Common myeloid progenitor, CD34-positive (primary cell): ENCODE measurements at regions not wholly inside any gene's neighbourhood (a gene's known extent, or its start where the extent isn't known, plus 50 kb on each side); places are given as distances from the start of the nearest gene placed in this dataset.

Experiments
- CTCF ChIA-PET: fragments of 350-600 bp; sonication (Branson Sonifier 250); formaldehyde crosslinking; loops from one replicate; lab custom pipeline; 2021; ENCODE audit warnings: antibody characterized with exemption; lab: Charles Lee
- POLR2A ChIA-PET: fragments of 350-600 bp; sonication (Branson Sonifier 250); formaldehyde crosslinking; loops from one replicate; lab custom pipeline; 2021; ENCODE audit warnings: antibody characterized with exemption; lab: Charles Lee
- DNase-seq, 3 donors: peaks; one replicate each; pipeline versions ENCODE4 v3.0.0 to v3.0.0-alpha.2; 2013
- H3K27ac ChIP-seq, 2 experiments: 1 replicate in 1 of 2; 2 replicates in 1 of 2; pipeline ENCODE4 v1.7.0; 2013; ENCODE audit warnings: inconsistent platforms in 2 of 2, low read length in 2 of 2, mild to moderate bottlenecking in 2 of 2, low read depth in 1 of 2, moderate library complexity in 1 of 2; ENCODE audit not compliant: severe bottlenecking in 2 of 2, insufficient read depth in 1 of 2, poor library complexity in 1 of 2
- H3K27me3 ChIP-seq, 5 experiments: replicated peaks in 2 of 5; 1 replicate in 3 of 5; 2 replicates in 2 of 5; pipeline versions ENCODE4 v1.6.1 to v1.7.0; 2013; ENCODE audit warnings: low read length in 4 of 5, mild to moderate bottlenecking in 2 of 5, moderate library complexity in 2 of 5, inconsistent platforms in 1 of 5; ENCODE audit not compliant: insufficient read depth in 5 of 5, control insufficient read depth in 4 of 5
- H3K36me3 ChIP-seq, 4 experiments: 1 replicate in 2 of 4; 2 replicates in 2 of 4; pipeline versions ENCODE4 v1.6.1 to v1.7.0; 2013; ENCODE audit warnings: low read length in 3 of 4, control low read depth in 1 of 4, mild to moderate bottlenecking in 1 of 4; ENCODE audit not compliant: control insufficient read depth in 4 of 4, insufficient read depth in 4 of 4
- H3K4me1 ChIP-seq, 4 experiments: 1 replicate in 3 of 4; 2 replicates in 1 of 4; pipeline versions ENCODE4 v1.6.1 to v1.7.1; 2013; ENCODE audit warnings: low read length in 3 of 4, mild to moderate bottlenecking in 3 of 4, control low read depth in 1 of 4, inconsistent platforms in 1 of 4, moderate library complexity in 1 of 4; ENCODE audit not compliant: control insufficient read depth in 4 of 4, insufficient read depth in 4 of 4; ENCODE audit errors: control extremely low read depth in 1 of 4
- H3K4me3 ChIP-seq, 7 experiments: 1 replicate in 4 of 7; 2 replicates in 3 of 7; pipeline versions ENCODE4 v1.5.1 to v1.7.0; 2013; ENCODE audit warnings: mild to moderate bottlenecking in 7 of 7, low read length in 6 of 7, moderate library complexity in 6 of 7, inconsistent platforms in 2 of 7, low read depth in 2 of 7, control low read depth in 1 of 7; ENCODE audit not compliant: insufficient read depth in 4 of 7, control insufficient read depth in 1 of 7; ENCODE audit errors: extremely low read depth in 1 of 7
- H3K9me3 ChIP-seq, 5 experiments: 1 replicate in 4 of 5; 2 replicates in 1 of 5; pipeline versions ENCODE4 v1.6.1 to v1.7.1; 2013; ENCODE audit warnings: low read length in 4 of 5, mild to moderate bottlenecking in 2 of 5, inconsistent platforms in 1 of 5, low read depth in 1 of 5, moderate library complexity in 1 of 5; ENCODE audit not compliant: control insufficient read depth in 4 of 5, insufficient read depth in 2 of 5; ENCODE audit errors: control extremely low read depth in 1 of 5
- WGBS: methylation state at CpG from one replicate; pipeline ENCODE4 v1.1.5; 2013; ENCODE audit not compliant: insufficient coverage; 5-methylcytosine and 5-hydroxymethylcytosine counted together

DNA sequence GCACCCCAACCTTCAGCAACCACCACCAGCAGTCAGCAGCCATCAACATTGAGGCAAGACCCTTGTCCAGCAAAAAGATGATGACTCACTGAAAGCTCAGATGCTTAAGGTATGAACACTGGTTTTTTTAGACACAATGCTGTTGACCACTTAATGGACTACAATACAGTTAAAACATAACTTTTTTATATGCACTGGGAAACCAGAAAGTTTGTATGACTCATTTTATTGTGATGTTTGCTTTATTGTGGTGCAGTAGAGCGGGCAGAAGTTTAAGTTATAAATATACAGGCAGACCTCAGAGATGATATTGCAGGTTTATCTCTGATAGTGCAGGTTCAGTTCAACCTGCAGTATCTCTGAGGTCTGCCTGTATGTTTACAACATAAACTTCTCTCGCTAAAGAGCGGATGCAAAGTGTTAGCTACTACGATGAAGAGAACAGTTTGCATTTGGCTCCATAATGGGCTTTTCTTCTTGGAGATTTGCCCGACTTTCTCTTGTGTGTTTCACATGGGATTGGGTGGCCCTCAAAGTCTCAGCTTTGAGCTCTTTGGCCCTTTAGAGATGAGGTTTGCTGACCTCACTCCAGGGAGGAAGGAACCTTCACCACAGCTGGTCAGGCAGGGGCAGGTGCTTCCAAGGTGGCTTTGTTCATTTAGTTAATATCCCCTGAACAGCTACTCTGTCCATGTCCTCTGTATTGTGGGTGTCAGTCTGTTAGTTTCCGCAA lies 84.4 kb upstream of the SHH start:
- POLR2A ChIA-PET: no interaction called here
- Histone ChIP-seq H3K4me3 (no peak overlapping the region), H3K4me1 (no peaks in the 10 kb centered on the region), H3K9me3 (peaks cover 0 to 17% (median 8%) of the 10 kb centered on the region in 5 experiments), H3K27ac (no peak overlapping the region), H3K27me3 (no peaks in the 10 kb centered on the region), H3K36me3 (no peaks in the 10 kb centered on the region)
- CTCF ChIA-PET: no interaction called here
- no peak for DNase-seq
- 98% methylated on average over 6 of the region's 6 CpGs for WGBS

DNA sequence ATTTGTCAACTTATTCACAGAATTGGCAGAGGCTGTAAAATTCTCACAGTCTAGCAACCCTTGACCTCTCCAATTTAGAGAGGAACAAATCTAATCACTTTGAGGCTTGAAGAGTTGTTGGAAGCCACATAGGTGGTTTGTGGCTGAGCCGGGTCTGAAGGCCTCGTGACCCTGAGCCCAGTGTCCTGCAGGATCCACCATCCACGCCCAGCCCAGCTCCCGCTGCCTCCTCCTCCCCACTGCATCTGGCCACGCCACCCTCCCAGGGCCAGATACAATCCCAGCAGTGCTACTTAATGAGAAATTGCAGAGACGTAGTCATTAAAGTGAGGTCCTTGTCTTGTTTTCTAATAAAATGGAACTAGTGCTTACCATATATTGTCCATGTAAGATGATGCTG lies 81.4 kb upstream of the SHH start:
- DNase-seq: no peak
- Histone ChIP-seq H3K36me3 (no peaks in the 10 kb centered on the region), H3K27me3 (no peaks in the 10 kb centered on the region), H3K9me3 (peaks cover 0 to 8% (median 0%) of the 10 kb centered on the region in 5 experiments), H3K4me1 (no peaks in the 10 kb centered on the region), H3K27ac (no peak overlapping the region), H3K4me3 (no peak overlapping the region)
- CTCF ChIA-PET: no interaction called here
- WGBS: 93% methylated on average over 3 of the region's 6 CpGs
- POLR2A ChIA-PET: no interaction called here

DNA sequence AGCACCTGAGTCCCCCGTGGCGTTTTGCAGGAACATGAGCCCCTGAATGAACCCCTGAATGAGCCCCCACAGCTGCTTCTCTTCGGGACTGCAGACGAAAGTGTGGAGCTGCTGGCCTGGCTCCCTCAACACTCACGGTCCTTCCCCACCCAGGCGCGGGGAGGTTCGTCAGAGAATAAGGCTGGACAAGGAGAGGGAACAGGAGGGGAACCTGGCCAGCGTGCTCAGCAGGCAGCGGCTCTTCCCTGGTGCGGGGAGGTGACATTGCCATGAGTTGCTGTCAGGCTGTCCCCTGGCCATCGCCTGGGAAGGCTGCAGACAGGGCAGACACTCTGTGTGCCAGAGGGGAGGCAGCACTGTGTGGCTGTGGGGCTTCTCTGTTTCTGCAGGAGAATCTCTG lies 80.9 kb upstream of the SHH start:
- 91% methylated on average over 10 of the region's 12 CpGs for WGBS
- no peak for DNase-seq
- no peak overlapping the region for H3K4me3 ChIP-seq

DNA sequence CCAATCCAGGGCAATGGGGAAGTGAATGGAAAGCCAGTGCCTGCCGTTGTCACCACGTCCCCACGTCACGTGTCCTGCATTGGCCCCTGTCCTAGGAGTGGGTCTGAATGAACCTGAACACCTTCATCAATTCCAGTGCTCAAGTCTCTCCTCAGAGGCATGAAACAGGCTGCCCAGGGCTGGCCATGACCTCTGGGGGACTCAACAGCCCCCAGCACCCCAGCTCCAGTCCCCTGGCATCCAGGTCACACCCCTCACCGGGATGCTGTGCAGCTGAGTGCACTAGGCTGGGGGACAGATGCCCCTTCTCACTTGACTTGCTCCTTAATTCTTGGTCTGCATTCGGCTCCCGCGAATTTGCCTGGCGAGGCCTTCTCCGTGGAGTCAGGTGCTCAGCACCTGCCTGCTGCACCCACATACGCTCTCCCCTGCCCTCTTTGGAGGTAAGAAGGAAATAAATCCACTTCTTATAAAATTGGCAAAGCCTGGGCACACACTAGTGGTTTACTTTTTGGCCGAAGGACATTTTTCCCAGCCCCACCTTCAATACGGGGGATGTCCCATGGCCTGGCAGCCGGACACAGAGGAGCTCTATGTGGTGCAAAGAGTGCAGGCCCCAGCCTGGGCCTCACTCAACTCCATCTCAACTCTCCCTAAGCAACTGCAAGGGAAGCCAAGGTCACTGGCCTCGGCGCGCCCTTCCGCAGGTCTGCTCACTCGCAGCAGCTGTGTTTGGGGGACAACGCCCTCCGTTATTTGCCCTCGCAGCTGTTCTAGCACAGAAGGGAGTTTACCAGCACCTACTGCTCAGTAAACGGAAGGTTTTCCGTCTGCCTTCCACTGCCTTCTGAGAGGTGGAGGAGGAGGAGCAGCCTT lies 77.6 kb upstream of the SHH start:
- POLR2A ChIA-PET: no interaction called here

More for the DNA sequence above, 80.9 kb upstream of the SHH start:
- H3K4me1 ChIP-seq: no peaks in the 10 kb centered on the region
- ChIA-PET POLR2A (no interaction called here), CTCF (no interaction called here)
- H3K27ac ChIP-seq: no peak overlapping the region
- no peaks in the 10 kb centered on the region for H3K27me3 ChIP-seq
- no peaks in the 10 kb centered on the region for H3K36me3 ChIP-seq
- H3K9me3 ChIP-seq: peaks cover 0 to 8% (median 0%) of the 10 kb centered on the region in 5 experiments

DNA sequence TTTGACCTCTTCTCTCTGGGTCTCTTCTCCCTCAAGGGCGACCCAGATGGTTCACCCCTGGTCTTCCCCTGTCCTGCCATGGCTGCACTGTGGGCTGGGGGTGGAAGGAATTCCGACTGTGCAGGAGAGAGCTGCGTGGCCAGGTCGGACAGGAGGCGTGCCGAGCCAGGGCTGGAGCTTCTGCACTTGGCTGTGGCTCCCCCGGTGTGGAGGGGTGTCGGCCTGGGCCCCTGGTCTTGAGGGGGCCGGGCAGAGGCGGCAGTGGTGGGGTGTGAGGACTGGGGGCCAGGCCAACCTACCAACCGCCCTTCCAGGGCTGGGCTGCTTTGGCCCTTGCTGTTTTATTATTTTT lies 74.9 kb upstream of the SHH start:
- ChIA-PET POLR2A (no interaction called here), CTCF (no interaction called here)
- 99% methylated on average over 7 of the region's 11 CpGs for WGBS
- H3K36me3 ChIP-seq: no peaks in the 10 kb centered on the region
- H3K4me1 ChIP-seq: no peaks in the 10 kb centered on the region
- no peak overlapping the region for H3K27ac ChIP-seq
- peaks cover 0 to 5% (median 0%) of the 10 kb centered on the region in 5 experiments for H3K27me3 ChIP-seq
- H3K9me3 ChIP-seq: peaks cover 0 to 8% (median 0%) of the 10 kb centered on the region in 5 experiments
- no peak for DNase-seq
- no peak overlapping the region for H3K4me3 ChIP-seq

More for the DNA sequence above, 77.6 kb upstream of the SHH start:
- Histone ChIP-seq H3K36me3 (no peaks in the 10 kb centered on the region), H3K9me3 (peaks cover 0 to 8% (median 0%) of the 10 kb centered on the region in 5 experiments), H3K4me1 (no peaks in the 10 kb centered on the region), H3K27me3 (peaks cover 0 to 4% (median 0%) of the 10 kb centered on the region in 5 experiments), H3K27ac (no peak overlapping the region), H3K4me3 (no peak overlapping the region)
- no peak for DNase-seq
- CTCF ChIA-PET: no interaction called here
- WGBS: 96% methylated on average over 16 of the region's 24 CpGs

DNA sequence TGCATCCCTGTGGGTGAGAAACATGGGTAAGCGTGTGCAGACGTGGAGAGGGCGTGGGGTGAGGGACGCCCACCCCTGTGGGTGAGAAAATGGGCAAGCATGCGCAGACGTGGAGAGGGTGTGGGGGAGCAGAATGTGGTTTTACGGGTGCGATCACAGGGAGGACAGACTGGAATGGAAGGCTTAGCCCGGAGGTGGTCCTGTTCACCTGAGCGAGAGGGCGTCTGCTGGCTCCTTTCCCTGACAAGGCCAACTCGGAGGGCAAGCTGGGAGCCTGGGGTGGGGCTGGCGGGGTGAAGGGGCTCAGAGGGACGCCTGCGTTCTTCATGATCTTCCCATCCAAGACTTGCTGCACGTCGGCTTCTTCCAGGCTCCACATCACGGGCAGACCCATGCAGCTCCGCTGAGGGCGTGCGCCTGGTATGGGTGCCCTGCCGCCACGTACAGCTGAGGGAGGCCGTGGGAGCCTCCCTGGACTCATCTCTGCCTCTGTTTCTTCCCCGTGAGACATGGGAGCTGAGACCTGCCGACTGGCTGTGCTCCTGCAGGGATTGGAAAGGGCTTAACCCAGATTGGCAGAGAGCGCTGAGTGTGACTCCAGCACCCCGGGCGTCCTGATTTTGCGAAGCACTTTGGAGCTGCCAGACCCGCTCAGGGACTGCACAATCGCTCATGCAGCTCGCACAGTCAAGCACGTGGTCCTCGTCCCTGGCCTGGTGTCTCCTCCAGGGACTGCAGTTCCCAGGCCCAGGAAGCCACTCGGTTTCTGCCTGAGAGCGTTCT lies 74.3 kb upstream of the SHH start:
- ChIA-PET POLR2A (no interaction called here), CTCF (no interaction called here)
- H3K4me3 ChIP-seq: no peak overlapping the region
- no peak for DNase-seq
- H3K27me3 ChIP-seq: peaks cover 0 to 5% (median 0%) of the 10 kb centered on the region in 5 experiments
- 94% methylated on average over 30 of the region's 37 CpGs for WGBS
- no peaks in the 10 kb centered on the region for H3K4me1 ChIP-seq
- no peak overlapping the region for H3K27ac ChIP-seq
- no peaks in the 10 kb centered on the region for H3K36me3 ChIP-seq
- peaks cover 0 to 7% (median 0%) of the 10 kb centered on the region in 5 experiments for H3K9me3 ChIP-seq
